ENCODE measurements at regions not wholly inside any gene's neighbourhood (a gene's known extent, or its start where the extent isn't known, plus 50 kb on each side); places are given as distances from the start of the nearest gene placed in this dataset.

GRCh38 chr12:5272018-5272785, 159.7 kb upstream of the NTF3 start:
- H3K4me2 ChIP-seq (ENCODE audit: low read length): no peak overlapping the region
- TF ChIP-seq EP300 (conservative IDR thresholded peaks at IDR 0.05; ENCODE audit: poor library complexity, severe bottlenecking) (no peak), TAF1 (IDR thresholded peaks at IDR 0.05; ENCODE audit: low read depth) (no peak), MXI1 (conservative IDR thresholded peaks at IDR 0.05; ENCODE audit: poor library complexity, severe bottlenecking) (no peak)

DNA sequence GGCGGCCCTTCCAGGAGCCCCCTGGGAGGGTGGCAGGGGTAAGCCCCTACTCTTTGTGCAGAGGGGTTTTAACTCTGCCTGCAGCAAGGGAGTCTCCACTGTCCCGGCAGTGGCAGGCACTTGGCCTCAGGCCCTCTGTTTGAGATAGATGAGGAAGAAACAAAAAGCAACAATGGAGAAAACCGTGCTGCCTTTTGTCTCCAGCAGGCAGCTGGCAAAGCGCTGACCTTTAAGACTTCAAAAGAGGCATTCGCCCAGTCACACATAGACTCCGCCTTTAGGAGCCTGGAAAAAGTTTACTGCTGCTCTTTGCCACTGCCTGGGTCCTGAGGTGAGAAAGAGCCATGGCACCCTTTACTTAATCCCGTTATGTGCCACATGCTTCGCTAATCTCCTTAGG, 158.2 kb upstream of the NTF3 start:
- H3F3A ChIP-seq (ENCODE audit: insufficient read depth, low read length, poor library complexity, severe bottlenecking): no peaks in the 10 kb centered on the region
- no peak overlapping the region for H3K27ac ChIP-seq (ENCODE audit: low read length)
- no peaks in the 10 kb centered on the region for H3K27me3 ChIP-seq (ENCODE audit: insufficient read depth, low read depth, low read length)
- no peaks in the 10 kb centered on the region for H3K9me3 ChIP-seq (ENCODE audit: low read length)
- H2AFZ ChIP-seq (ENCODE audit: low read depth, low read length): no peak overlapping the region
- TF ChIP-seq RAD21 (conservative IDR thresholded peaks at IDR 0.05) (no peak), EP300 (conservative IDR thresholded peaks at IDR 0.05; ENCODE audit: poor library complexity, severe bottlenecking) (no peak), EZH2 (IDR thresholded peaks at IDR 0.05; ENCODE audit: borderline replicate concordance, insufficient read depth, low read length, poor library complexity, severe bottlenecking) (no peak), TAF1 (IDR thresholded peaks at IDR 0.05; ENCODE audit: low read depth) (no peak), MXI1 (conservative IDR thresholded peaks at IDR 0.05; ENCODE audit: poor library complexity, severe bottlenecking) (no peak), POLR2AphosphoS5 (IDR thresholded peaks at IDR 0.05) (no peak), SMC3 (conservative IDR thresholded peaks at IDR 0.05; ENCODE audit: poor library complexity) (no peak)
- TF ChIP-seq, protein P1, sequence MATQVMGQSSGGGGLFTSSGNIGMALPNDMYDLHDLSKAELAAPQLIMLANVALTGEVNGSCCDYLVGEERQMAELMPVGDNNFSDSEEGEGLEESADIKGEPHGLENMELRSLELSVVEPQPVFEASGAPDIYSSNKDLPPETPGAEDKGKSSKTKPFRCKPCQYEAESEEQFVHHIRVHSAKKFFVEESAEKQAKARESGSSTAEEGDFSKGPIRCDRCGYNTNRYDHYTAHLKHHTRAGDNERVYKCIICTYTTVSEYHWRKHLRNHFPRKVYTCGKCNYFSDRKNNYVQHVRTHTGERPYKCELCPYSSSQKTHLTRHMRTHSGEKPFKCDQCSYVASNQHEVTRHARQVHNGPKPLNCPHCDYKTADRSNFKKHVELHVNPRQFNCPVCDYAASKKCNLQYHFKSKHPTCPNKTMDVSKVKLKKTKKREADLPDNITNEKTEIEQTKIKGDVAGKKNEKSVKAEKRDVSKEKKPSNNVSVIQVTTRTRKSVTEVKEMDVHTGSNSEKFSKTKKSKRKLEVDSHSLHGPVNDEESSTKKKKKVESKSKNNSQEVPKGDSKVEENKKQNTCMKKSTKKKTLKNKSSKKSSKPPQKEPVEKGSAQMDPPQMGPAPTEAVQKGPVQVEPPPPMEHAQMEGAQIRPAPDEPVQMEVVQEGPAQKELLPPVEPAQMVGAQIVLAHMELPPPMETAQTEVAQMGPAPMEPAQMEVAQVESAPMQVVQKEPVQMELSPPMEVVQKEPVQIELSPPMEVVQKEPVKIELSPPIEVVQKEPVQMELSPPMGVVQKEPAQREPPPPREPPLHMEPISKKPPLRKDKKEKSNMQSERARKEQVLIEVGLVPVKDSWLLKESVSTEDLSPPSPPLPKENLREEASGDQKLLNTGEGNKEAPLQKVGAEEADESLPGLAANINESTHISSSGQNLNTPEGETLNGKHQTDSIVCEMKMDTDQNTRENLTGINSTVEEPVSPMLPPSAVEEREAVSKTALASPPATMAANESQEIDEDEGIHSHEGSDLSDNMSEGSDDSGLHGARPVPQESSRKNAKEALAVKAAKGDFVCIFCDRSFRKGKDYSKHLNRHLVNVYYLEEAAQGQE (IDR thresholded peaks at IDR 0.05; ENCODE audit: borderline replicate concordance): no peak
- TF ChIP-seq, protein P2, sequence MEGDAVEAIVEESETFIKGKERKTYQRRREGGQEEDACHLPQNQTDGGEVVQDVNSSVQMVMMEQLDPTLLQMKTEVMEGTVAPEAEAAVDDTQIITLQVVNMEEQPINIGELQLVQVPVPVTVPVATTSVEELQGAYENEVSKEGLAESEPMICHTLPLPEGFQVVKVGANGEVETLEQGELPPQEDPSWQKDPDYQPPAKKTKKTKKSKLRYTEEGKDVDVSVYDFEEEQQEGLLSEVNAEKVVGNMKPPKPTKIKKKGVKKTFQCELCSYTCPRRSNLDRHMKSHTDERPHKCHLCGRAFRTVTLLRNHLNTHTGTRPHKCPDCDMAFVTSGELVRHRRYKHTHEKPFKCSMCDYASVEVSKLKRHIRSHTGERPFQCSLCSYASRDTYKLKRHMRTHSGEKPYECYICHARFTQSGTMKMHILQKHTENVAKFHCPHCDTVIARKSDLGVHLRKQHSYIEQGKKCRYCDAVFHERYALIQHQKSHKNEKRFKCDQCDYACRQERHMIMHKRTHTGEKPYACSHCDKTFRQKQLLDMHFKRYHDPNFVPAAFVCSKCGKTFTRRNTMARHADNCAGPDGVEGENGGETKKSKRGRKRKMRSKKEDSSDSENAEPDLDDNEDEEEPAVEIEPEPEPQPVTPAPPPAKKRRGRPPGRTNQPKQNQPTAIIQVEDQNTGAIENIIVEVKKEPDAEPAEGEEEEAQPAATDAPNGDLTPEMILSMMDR (IDR thresholded peaks at IDR 0.05; ENCODE audit: poor library complexity, severe bottlenecking): no peak
- H3K9ac ChIP-seq (ENCODE audit: low read length): no peak overlapping the region
- no peaks in the 10 kb centered on the region for H4K20me1 ChIP-seq (ENCODE audit: insufficient read depth)
- H3K79me2 ChIP-seq (replicated peaks; ENCODE audit: insufficient read depth, low read length): no peaks in the 10 kb centered on the region
- no peaks in the 10 kb centered on the region for H3K9me2 ChIP-seq (ENCODE audit: insufficient read depth, low read length)
- H3K4me2 ChIP-seq (ENCODE audit: low read length): no peak overlapping the region
- no peaks in the 10 kb centered on the region for H3K36me3 ChIP-seq (ENCODE audit: insufficient read depth, low read length)
- no peak overlapping the region for H3K4me3 ChIP-seq (ENCODE audit: low read length)

More at GRCh38 chr12:5272018-5272785, 159.7 kb upstream of the NTF3 start:
- Histone ChIP-seq H3K27me3 (ENCODE audit: insufficient read depth, low read depth, low read length) (no peaks in the 10 kb centered on the region), H3K27ac (ENCODE audit: low read length) (no peak overlapping the region), H3K4me3 (ENCODE audit: low read length) (no peak overlapping the region), H4K20me1 (ENCODE audit: insufficient read depth) (no peaks in the 10 kb centered on the region), H3K36me3 (ENCODE audit: insufficient read depth, low read length) (no peaks in the 10 kb centered on the region), H3K9me3 (ENCODE audit: low read length) (no peaks in the 10 kb centered on the region), H3K9me2 (ENCODE audit: insufficient read depth, low read length) (no peaks in the 10 kb centered on the region), H3K9ac (ENCODE audit: low read length) (no peak overlapping the region), H3K79me2 (replicated peaks; ENCODE audit: insufficient read depth, low read length) (no peaks in the 10 kb centered on the region), H3F3A (ENCODE audit: insufficient read depth, low read length, poor library complexity, severe bottlenecking) (no peaks in the 10 kb centered on the region), H2AFZ (ENCODE audit: low read depth, low read length) (no peak overlapping the region)
